ENCODE measurements at regions not wholly inside any gene's neighbourhood (a gene's known extent, or its start where the extent isn't known, plus 50 kb on each side); places are given as distances from the start of the nearest gene placed in this dataset.

DNA sequence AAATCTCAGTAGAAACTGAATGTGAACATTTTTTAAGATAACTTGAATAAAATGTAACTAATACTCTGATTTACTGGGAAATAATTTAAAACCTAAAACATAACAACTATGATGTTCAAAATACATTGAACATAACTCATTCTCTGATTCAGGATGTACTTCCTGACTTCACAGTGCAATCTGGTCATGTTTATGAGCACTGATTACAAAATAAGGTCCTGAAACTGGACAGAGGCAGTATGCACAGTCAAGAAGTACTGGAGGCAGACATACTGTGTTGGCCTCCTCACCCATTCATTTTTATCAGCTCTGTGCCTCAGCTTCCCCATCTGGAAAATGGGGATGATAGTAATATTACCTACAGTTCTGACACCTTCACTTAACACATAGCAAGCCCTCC lies 651.3 kb downstream of the PTPRC start:
- no peak overlapping the region for H3K4me3 ChIP-seq
- TF ChIP-seq CTCF (IDR thresholded peaks at IDR 0.05): no peak
- TF ChIP-seq POLR2A (IDR thresholded peaks at IDR 0.05): no peak
- no peak overlapping the region for H3K27ac ChIP-seq
- H3K4me1 ChIP-seq: no peaks in the 10 kb centered on the region
- no peaks in the 10 kb centered on the region for H3K36me3 ChIP-seq
- no peak for DNase-seq
- no peaks in the 10 kb centered on the region for H3K9me3 ChIP-seq
- H3K27me3 ChIP-seq: no peaks in the 10 kb centered on the region

DNA sequence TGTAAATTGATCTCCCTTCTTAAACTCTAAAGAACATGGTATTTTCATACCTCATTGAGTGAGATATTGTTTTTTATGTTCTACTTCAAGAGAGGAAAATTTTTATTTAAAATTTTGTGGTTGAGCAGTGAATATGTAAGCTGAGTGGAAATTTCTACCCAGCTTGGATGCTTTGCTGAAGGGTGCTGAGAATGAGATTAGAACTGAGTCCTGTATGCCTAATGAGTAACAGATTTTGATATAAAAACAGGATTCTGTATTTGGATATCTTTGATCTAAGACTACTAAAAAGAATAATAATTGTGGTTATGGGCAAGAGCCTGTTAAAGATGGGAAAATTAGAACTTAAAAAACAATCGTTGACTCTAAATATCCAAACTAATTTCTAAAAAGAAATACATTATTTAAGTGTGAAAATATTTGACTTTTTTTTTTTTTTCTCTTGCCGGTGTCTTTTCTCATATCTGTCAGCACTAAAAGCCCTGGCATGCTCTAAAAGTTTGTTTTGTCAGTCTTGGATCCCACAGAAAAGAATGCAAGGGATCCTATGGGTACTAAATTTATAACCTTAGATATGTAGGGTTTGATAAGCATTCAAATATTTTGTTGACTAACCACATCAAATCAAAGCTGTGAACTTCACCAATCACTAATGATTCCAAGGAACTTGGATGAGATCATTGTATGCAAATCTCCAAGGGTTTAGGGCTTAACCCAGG lies 652.3 kb downstream of the PTPRC start:
- no peak for DNase-seq
- Histone ChIP-seq H3K36me3 (no peaks in the 10 kb centered on the region), H3K27me3 (no peaks in the 10 kb centered on the region), H3K27ac (no peak overlapping the region), H3K9me3 (no peaks in the 10 kb centered on the region), H3K4me3 (no peak overlapping the region), H3K4me1 (no peaks in the 10 kb centered on the region)
- TF ChIP-seq CTCF (IDR thresholded peaks at IDR 0.05) (no peak), POLR2A (IDR thresholded peaks at IDR 0.05) (no peak)

DNA sequence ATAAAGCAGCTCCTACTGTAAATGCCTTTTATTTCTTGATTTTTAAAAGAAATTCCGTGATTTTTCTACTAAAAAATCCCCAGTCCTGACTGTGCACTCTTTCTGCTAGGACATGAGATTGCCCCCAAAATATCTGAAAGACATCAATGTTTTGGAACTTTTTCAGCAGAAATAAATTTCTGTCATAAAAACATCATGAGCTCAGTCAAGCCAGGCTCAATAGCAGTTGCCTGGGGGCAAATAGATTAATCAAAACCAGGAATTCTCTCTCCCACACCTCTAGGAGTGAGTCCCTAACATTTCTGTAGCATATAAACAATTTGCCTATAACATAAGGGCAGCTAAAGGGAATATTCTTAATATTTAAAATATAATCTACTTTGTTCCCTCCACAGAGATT lies 654.1 kb downstream of the PTPRC start:
- H3K4me3 ChIP-seq: no peak overlapping the region
- no peaks in the 10 kb centered on the region for H3K27me3 ChIP-seq
- H3K4me1 ChIP-seq: no peaks in the 10 kb centered on the region
- H3K36me3 ChIP-seq: no peaks in the 10 kb centered on the region
- DNase-seq: no peak
- no peak overlapping the region for H3K27ac ChIP-seq
- H3K9me3 ChIP-seq: no peaks in the 10 kb centered on the region
- TF ChIP-seq CTCF (IDR thresholded peaks at IDR 0.05): no peak
- TF ChIP-seq POLR2A (IDR thresholded peaks at IDR 0.05): no peak

GRCh38 chr1:199295107-199295506 lies 656.3 kb downstream of the PTPRC start:
- H3K4me1 ChIP-seq: no peaks in the 10 kb centered on the region
- no peak overlapping the region for H3K27ac ChIP-seq
- DNase-seq: no peak
- H3K27me3 ChIP-seq: no peaks in the 10 kb centered on the region
- H3K9me3 ChIP-seq: no peaks in the 10 kb centered on the region
- no peak overlapping the region for H3K4me3 ChIP-seq
- TF ChIP-seq CTCF (IDR thresholded peaks at IDR 0.05): no peak
- no peak for TF ChIP-seq POLR2A (IDR thresholded peaks at IDR 0.05)
- H3K36me3 ChIP-seq: no peaks in the 10 kb centered on the region

GRCh38 chr1:199297174-199297573 lies 658.3 kb downstream of the PTPRC start:
- Histone ChIP-seq H3K27ac (no peak overlapping the region), H3K27me3 (no peaks in the 10 kb centered on the region), H3K36me3 (no peaks in the 10 kb centered on the region), H3K4me1 (no peaks in the 10 kb centered on the region), H3K4me3 (no peak overlapping the region), H3K9me3 (no peaks in the 10 kb centered on the region)
- TF ChIP-seq CTCF (IDR thresholded peaks at IDR 0.05): no peak
- no peak for TF ChIP-seq POLR2A (IDR thresholded peaks at IDR 0.05)
- no peak for DNase-seq

DNA sequence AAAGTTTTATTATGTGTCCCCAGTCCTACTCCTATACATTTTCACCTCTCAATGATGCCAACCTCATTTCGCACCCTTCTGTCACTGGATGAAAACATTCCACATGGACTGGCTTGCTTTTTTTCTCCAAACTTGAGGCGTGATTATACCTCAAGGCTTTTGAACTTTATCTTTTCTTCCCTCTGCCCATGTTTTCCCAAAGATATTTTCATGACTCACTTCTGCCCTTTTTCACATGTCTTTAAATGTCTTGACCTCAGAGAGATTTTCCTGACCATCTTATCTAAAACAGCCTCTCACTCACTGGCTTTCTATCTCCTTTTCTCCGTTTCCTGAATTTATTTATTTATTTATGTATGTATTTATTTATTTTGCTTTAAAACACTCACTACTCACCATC lies 659.0 kb downstream of the PTPRC start:
- Histone ChIP-seq H3K36me3 (no peaks in the 10 kb centered on the region), H3K27me3 (no peaks in the 10 kb centered on the region), H3K27ac (no peak overlapping the region), H3K9me3 (no peaks in the 10 kb centered on the region), H3K4me1 (no peaks in the 10 kb centered on the region), H3K4me3 (no peak overlapping the region)
- no peak for TF ChIP-seq CTCF (IDR thresholded peaks at IDR 0.05)
- no peak for TF ChIP-seq POLR2A (IDR thresholded peaks at IDR 0.05)
- DNase-seq: no peak

Data from Peyer's patch (tissue), 4 donors.